Gastrocnemius medialis (tissue), 4 donors: ENCODE measurements at regions not wholly inside any gene's neighbourhood (a gene's known extent, or its start where the extent isn't known, plus 50 kb on each side); places are given as distances from the start of the nearest gene placed in this dataset.

Experiments
- CTCF ChIP-seq, 5 experiments: fragments of 450-650 bp in 3 of 5; fragments of 200-600 bp in 2 of 5; sonication (generic) in 2 of 5; IDR thresholded peaks in 4 of 5; conservative IDR thresholded peaks in 1 of 5; 1 replicate in 4 of 5; 2 replicates in 1 of 5; pipeline ENCODE4 v1.5.1; 2016 to 2019; ENCODE audit warnings: antibody characterized with exemption in 5 of 5, mild to moderate bottlenecking in 3 of 5, moderate library complexity in 3 of 5
- POLR2A ChIP-seq, 2 donors: fragments of 450-650 bp; IDR thresholded peaks; one replicate each; pipeline ENCODE4 v1.6.1; 2017; ENCODE audit warnings: antibody characterized with exemption in 2 of 2, mild to moderate bottlenecking in 2 of 2, moderate library complexity in 2 of 2

DNA sequence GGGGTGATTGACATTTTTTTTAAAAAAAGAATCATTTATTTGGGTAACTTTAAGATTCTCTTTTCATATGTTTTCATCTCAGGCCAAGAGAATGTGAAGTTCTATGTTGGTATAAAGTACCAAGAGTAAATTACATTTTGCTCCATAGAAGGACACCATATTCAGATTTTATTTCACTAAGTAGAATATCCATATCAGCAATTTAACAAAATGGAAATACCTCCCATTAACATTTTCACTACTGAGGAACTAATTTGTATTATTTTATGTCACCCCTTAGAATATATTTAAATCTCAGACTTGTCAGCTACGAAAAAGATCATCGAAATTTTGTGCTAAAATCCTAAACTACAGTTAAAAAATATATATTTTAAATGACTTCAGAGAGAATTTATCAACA is 274.3 kb downstream of the SEMA3D start:
- no peak for TF ChIP-seq POLR2A (IDR thresholded peaks at IDR 0.05)
- TF ChIP-seq CTCF (IDR thresholded peaks at IDR 0.05 in 4 of 5, conservative IDR thresholded peaks at IDR 0.05 in 1 of 5) = no peak
